SU-DHL-6 (cell line): ENCODE measurements at regions not wholly inside any gene's neighbourhood (a gene's known extent, or its start where the extent isn't known, plus 50 kb on each side); places are given as distances from the start of the nearest gene placed in this dataset.
"Not testable (repeated sequence)": the region's sequence is repeated elsewhere in the genome, so short reads cannot be mapped to it uniquely, and the experiment has no call there.

Source experiments
- H2AFZ ChIP-seq: fragments of 200-600 bp; sonication (generic); 2 replicates; pipeline ENCODE4 v1.6.1; 2014; ENCODE audit warnings: low read depth, mild to moderate bottlenecking, moderate library complexity, mixed read lengths, antibody characterized with exemption, low read length; ENCODE audit not compliant: severe bottlenecking
- H3F3A ChIP-seq: fragments of 200-600 bp; shearing (Covaris generic); 2 replicates; pipeline ENCODE4 v1.6.0; 2016; ENCODE audit warnings: antibody characterized with exemption, mild to moderate bottlenecking; ENCODE audit not compliant: insufficient read depth
- H3K27ac ChIP-seq: fragments of 200-600 bp; sonication (generic); 2 replicates; pipeline ENCODE4 v1.5.1; 2016; ENCODE audit warnings: low read depth, mild to moderate bottlenecking, low read length, moderate library complexity, mixed read lengths
- H3K27me3 ChIP-seq: fragments of 200-600 bp; sonication (generic), shearing (Covaris generic); 2 replicates; pipeline ENCODE4 v1.6.0; 2014; ENCODE audit warnings: mild to moderate bottlenecking, low read length
- H3K36me3 ChIP-seq: fragments of 200-600 bp; sonication (generic); 2 replicates; pipeline ENCODE4 v1.6.1; 2014; ENCODE audit warnings: mild to moderate bottlenecking, low read length, mixed read lengths
- H3K4me2 ChIP-seq: fragments of 300-600, 200-600 bp; shearing (Covaris generic), sonication (generic); 2 replicates; pipeline ENCODE4 v1.6.0; 2014; ENCODE audit warnings: low read length, low read depth, mild to moderate bottlenecking; ENCODE audit not compliant: poor library complexity, severe bottlenecking
- H3K4me3 ChIP-seq: fragments of 200-600 bp; sonication (generic); 2 replicates; pipeline ENCODE4 v1.5.1; 2014; ENCODE audit warnings: antibody characterized with exemption, low read length, mild to moderate bottlenecking, mixed read lengths; ENCODE audit not compliant: insufficient read depth, poor library complexity, severe bottlenecking
- H3K79me2 ChIP-seq: fragments of 200-600 bp; sonication (generic); 2 replicates; pipeline ENCODE4 v1.6.1; 2014; ENCODE audit warnings: mild to moderate bottlenecking, low read length, moderate library complexity; ENCODE audit not compliant: insufficient read depth
- H3K9ac ChIP-seq: fragments of 200-600 bp; sonication (generic); 2 replicates; pipeline ENCODE4 v1.7.0; 2014; ENCODE audit warnings: mild to moderate bottlenecking, low read length
- H3K9me2 ChIP-seq: fragments of 200-600 bp; sonication (generic); replicated peaks from 2 replicates; pipeline ENCODE4 v1.6.1; 2014; ENCODE audit warnings: low read length; ENCODE audit not compliant: insufficient read depth
- H3K9me3 ChIP-seq: fragments of 200-600 bp; sonication (generic); 2 replicates; pipeline ENCODE4 v1.6.1; 2014; ENCODE audit warnings: low read length, mixed read lengths; ENCODE audit not compliant: insufficient read depth
- H4K20me1 ChIP-seq: fragments of 200-600 bp; sonication (generic); 2 replicates; pipeline ENCODE4 v1.6.1; 2014; ENCODE audit warnings: low read depth, mild to moderate bottlenecking, antibody characterized with exemption, low read length, moderate library complexity, mixed read lengths
- CTCF ChIP-seq: fragments of 200-600 bp; sonication (generic); IDR thresholded peaks from one replicate; pipeline ENCODE4 v1.5.1; 2017; ENCODE audit warnings: antibody characterized with exemption, mild to moderate bottlenecking, low read length, moderate library complexity; ENCODE audit not compliant: insufficient read depth, poor library complexity, severe bottlenecking
- EZH2phosphoT487 ChIP-seq: fragments of 200-600 bp; sonication (generic), shearing (Covaris generic); conservative IDR thresholded peaks from 2 replicates; pipeline ENCODE4 v1.6.1; 2018; ENCODE audit warnings: mild to moderate bottlenecking, antibody characterized with exemption, low read length, moderate library complexity, mixed read lengths

GRCh38 chr11:12592283-12592682 lies 81.9 kb upstream of the TEAD1 start:
- H3K27me3 ChIP-seq, result no peaks in the 10 kb centered on the region
- no peaks in the 10 kb centered on the region for H3K9me3 ChIP-seq
- no peak overlapping the region for H3K4me2 ChIP-seq
- no peak overlapping the region for H3K9ac ChIP-seq
- H3K27ac ChIP-seq, result no peak overlapping the region
- no peak overlapping the region for H2AFZ ChIP-seq
- TF ChIP-seq EZH2phosphoT487 (no peak), CTCF (no peak)
- H3F3A ChIP-seq, result no peaks in the 10 kb centered on the region
- H3K4me3 ChIP-seq, result no peak overlapping the region
- H4K20me1 ChIP-seq, result no peaks in the 10 kb centered on the region
- H3K9me2 ChIP-seq, result no peaks in the 10 kb centered on the region
- H3K36me3 ChIP-seq, result no peaks in the 10 kb centered on the region
- no peaks in the 10 kb centered on the region for H3K79me2 ChIP-seq

DNA sequence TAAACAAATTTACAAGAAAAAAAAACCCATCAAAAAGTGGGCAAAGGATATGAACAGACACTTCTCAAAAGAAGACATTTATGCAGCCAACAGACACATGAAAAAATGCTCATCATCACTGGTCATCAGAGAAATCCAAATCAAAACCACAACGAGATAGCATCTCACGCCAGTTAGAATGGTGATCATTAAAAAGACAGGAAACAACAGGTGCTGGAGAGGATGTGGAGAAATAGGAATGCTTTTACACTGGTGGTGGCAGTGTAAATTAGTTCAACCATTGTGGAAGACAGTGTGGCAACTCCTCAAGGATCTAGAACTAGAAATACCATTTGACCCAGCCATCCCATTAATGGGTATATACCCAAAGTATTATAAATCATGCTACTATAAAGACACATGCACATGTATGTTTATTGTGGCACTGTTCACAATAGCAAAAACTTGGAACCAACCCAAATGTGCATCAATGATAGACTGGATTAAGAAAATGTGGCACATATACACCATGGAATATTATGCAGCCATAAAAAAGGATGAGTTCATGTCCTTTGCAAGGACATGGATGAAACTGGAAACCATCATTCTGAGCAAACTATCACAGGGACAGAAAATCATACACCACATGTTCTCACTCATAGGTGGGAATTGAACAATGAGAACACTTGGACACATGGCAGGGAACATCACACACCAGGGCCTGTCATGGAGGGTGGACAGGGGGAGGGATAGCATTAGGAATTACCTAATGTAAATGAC lies 79.0 kb upstream of the TEAD1 start:
- H3K27me3 ChIP-seq, H3K27ac ChIP-seq, H3F3A ChIP-seq, H2AFZ ChIP-seq, H3K9me3 ChIP-seq, H4K20me1 ChIP-seq, H3K4me3 ChIP-seq, H3K9me2 ChIP-seq, H3K4me2 ChIP-seq, H3K79me2 ChIP-seq, H3K9ac ChIP-seq, H3K36me3 ChIP-seq: not testable (repeated sequence)

DNA sequence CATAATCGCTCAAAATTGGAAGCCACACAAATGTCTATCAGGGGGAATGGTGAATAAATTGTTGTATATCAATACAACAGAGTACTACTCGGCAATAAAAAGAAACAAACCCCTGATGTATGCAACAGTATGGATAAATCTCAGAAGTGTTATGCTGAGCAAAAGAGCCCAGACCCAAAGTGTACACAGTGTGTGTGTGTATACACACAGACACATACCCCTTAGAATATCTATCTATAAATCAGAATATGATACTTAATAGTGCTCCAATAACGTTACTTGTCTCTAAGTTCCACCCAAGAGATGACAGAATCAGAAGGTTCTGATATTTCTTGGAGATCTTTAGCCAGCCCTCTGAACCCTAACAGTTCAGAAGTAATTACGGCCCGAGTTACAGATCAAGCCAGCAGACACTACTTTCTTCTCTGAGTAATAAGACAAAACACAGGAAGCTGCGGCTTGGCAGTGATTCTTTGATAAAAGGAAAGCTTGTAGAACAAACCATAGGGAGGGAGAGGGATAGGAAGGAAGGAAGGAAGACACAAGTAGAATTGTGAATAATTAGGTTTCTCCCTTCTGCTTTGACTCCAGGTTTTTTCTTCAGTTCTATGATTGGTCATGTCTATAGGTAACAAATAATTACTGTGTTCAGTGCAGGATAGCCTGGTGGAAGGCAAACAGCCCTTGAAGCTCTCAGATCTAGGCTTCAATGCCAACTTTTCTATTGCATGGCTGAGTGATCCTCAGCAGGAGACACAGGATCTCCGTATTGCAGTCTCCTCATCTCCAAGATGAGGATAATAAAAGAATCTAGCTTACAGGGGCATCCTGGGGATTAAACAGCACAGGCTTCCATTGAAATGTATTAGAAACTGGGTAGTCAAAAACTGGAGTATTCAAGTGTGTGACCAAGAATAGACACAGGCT lies 75.6 kb upstream of the TEAD1 start:
- H3K4me2 ChIP-seq, result no peak overlapping the region
- no peaks in the 10 kb centered on the region for H3K9me2 ChIP-seq
- TF ChIP-seq CTCF, result no peak
- no peak for TF ChIP-seq EZH2phosphoT487
- no peak overlapping the region for H3K9ac ChIP-seq
- H2AFZ ChIP-seq, result no peak overlapping the region
- H3K79me2 ChIP-seq, result no peaks in the 10 kb centered on the region
- H3K9me3 ChIP-seq, result no peaks in the 10 kb centered on the region
- no peak overlapping the region for H3K4me3 ChIP-seq
- no peaks in the 10 kb centered on the region for H4K20me1 ChIP-seq
- no peak overlapping the region for H3K27ac ChIP-seq
- no peaks in the 10 kb centered on the region for H3F3A ChIP-seq
- no peaks in the 10 kb centered on the region for H3K36me3 ChIP-seq
- no peaks in the 10 kb centered on the region for H3K27me3 ChIP-seq
